GM10266 (cell line): ENCODE measurements at regions not wholly inside any gene's neighbourhood (a gene's known extent, or its start where the extent isn't known, plus 50 kb on each side); places are given as distances from the start of the nearest gene placed in this dataset.

ENCODE experiments used
- DNase-seq: peaks from one replicate; pipeline ENCODE4 v3.0.0; 2012; ENCODE audit errors: extremely low spot score
- TF ChIP-seq, protein P1 (sequence below): IDR thresholded peaks from 2 replicates; pipeline ENCODE4 v1.5.1; 2012; ENCODE audit warnings: mild to moderate bottlenecking, low read depth; ENCODE audit not compliant: control insufficient read depth, insufficient read depth; ENCODE audit errors: missing control alignments

DNA sequence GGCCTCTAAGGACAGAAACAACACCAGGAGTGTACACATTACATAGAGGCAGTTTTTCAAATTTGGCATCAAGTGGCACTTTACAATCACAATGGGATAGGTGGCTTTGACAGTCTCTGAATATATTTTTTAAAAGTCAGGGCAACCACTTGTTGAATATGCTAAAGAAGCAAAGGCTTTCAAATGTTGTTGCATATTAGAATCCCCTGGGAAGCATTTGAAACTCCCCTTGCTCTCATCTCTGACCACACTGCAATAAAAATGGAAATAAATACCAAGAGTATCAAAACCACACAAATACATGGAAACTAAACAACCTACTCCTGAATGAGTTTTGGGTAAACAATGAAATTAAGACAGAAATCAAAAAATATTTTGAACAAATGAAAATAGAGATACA, 106.5 kb upstream of the RAB11FIP2 start:
- DNase-seq = no peak
- TF ChIP-seq, protein P1, sequence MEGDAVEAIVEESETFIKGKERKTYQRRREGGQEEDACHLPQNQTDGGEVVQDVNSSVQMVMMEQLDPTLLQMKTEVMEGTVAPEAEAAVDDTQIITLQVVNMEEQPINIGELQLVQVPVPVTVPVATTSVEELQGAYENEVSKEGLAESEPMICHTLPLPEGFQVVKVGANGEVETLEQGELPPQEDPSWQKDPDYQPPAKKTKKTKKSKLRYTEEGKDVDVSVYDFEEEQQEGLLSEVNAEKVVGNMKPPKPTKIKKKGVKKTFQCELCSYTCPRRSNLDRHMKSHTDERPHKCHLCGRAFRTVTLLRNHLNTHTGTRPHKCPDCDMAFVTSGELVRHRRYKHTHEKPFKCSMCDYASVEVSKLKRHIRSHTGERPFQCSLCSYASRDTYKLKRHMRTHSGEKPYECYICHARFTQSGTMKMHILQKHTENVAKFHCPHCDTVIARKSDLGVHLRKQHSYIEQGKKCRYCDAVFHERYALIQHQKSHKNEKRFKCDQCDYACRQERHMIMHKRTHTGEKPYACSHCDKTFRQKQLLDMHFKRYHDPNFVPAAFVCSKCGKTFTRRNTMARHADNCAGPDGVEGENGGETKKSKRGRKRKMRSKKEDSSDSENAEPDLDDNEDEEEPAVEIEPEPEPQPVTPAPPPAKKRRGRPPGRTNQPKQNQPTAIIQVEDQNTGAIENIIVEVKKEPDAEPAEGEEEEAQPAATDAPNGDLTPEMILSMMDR = no peak

- DNase-seq = no peak
- TF ChIP-seq, protein P1 = no peak
Measured at GRCh38 chr10:118151461-118151860, 104.7 kb upstream of the RAB11FIP2 start.

DNA sequence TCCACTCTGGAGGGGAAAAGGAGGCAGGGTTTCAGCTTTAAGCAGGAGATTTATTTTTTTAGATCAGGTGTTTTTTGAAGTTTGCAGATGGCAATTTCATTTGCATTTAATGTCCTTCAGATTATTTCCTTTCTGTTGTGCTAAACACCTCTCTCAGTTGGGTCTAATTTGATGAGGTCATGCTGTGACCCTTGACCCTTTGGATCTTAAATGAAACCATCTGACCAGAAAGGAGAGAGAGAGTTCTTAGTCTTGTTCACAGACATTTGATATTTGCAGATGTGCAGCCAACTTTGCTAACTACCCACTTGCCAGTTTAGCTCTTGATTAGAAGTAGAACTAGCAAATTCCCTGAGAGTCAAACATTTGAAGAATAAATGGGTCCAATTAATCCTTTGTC, 101.5 kb upstream of the RAB11FIP2 start:
- no peak for DNase-seq
- TF ChIP-seq, protein P1 = no peak

DNA sequence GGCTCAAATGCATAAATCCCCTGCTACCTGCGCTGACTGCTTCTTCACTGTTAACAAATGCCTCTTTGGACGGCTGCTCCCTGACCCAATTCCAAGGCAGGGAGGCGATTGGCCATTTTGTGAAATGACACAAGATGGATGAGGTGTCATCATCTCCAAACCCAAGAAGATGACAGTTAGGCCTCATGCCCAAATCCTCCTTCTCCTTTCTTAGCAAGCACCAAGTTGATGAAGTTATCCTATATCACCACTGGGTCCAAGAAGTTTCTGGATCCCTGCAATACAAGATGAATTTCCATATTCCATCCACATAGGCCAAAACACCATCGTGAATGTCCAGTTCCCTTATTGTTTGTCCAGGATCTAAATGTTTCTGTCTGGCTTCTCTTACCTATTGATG, 98.5 kb upstream of the RAB11FIP2 start:
- TF ChIP-seq, protein P1 = no peak
- DNase-seq = no peak

DNA sequence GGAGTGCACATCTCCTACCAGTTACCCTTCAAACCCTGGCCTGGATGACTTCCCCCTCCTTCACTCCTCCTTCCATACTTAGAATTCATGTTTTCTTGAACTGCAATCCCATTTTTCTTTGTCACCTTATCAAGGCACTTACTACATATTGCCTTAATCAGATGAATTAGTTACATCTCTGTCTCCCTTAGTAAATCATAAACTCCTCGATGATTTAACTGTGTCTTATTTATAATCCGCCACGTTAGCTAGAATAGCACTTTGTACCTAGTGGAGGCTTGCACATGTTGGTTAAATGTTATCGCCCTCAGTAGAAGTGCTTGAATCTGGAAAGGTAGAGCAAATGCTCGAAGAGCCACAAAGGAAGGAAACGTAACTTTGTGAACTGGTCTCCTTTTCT, 94.7 kb upstream of the RAB11FIP2 start:
- TF ChIP-seq, protein P1 = no peak
- DNase-seq = no peak

GRCh38 chr10:118139321-118139720, 92.6 kb upstream of the RAB11FIP2 start:
- DNase-seq = no peak
- TF ChIP-seq, protein P1 = no peak

GRCh38 chr10:118128675-118129074, 81.9 kb upstream of the RAB11FIP2 start:
- no peak for DNase-seq
- TF ChIP-seq, protein P1 = no peak
